NT2/D1 (cell line): ENCODE measurements at regions not wholly inside any gene's neighbourhood (a gene's known extent, or its start where the extent isn't known, plus 50 kb on each side); places are given as distances from the start of the nearest gene placed in this dataset.
"Not testable (repeated sequence)": the region's sequence is repeated elsewhere in the genome, so short reads cannot be mapped to it uniquely, and the experiment has no call there.

ENCODE experiments used
- SUZ12 ChIP-seq: IDR thresholded peaks from 2 replicates; pipeline ENCODE4 v1.6.1; 2011; ENCODE audit not compliant: insufficient read length, insufficient read depth; ENCODE audit errors: extremely low read depth
- ZNF274 ChIP-seq: IDR thresholded peaks from 2 replicates; pipeline ENCODE4 v1.6.1; 2011; ENCODE audit warnings: mild to moderate bottlenecking, low read depth, low read length

DNA sequence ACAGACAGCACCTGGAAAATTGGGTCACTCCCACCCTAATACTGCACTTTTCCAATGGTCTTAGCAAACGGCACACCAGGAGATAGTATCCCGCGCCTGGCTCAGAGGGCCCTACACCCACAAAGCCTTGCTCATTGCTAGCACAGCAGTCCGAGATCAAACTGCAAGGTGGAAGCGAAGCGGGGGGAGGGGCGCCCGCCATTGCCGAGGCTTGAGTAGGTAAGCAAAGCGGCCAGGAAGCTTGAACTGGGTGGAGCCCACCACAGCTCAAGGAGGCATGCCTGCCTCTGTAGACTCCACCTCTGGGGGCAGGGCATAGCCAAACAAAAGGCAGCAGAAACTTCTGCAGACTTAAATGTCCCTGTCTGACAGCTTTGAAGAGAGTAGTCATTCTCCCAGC lies 1100.0 kb downstream of the CDH8 start:
- TF ChIP-seq ZNF274, SUZ12: not testable (repeated sequence)
